NB4 (cell line): ENCODE measurements at regions not wholly inside any gene's neighbourhood (a gene's known extent, or its start where the extent isn't known, plus 50 kb on each side); places are given as distances from the start of the nearest gene placed in this dataset.

Experiments
- DNase-seq: peaks from one replicate; pipeline ENCODE4 v3.0.0; 2010; ENCODE audit warnings: low read depth
- H3K4me3 ChIP-seq: one replicate; pipeline ENCODE4 v1.5.1; 2011; ENCODE audit warnings: mild to moderate bottlenecking, low read depth, low read length, moderate library complexity
- CTCF ChIP-seq: IDR thresholded peaks from one replicate; pipeline ENCODE4 v1.5.1; 2012; ENCODE audit warnings: low read depth, low read length
- MAX ChIP-seq: IDR thresholded peaks from 2 replicates; pipeline ENCODE4 v1.6.1; 2011; ENCODE audit warnings: low read depth, low read length
- MYC ChIP-seq: IDR thresholded peaks from 2 replicates; pipeline ENCODE4 v1.6.1; 2011; ENCODE audit warnings: low read depth, low read length
- POLR2A ChIP-seq: IDR thresholded peaks from 2 replicates; pipeline ENCODE4 v1.6.1; 2011; ENCODE audit warnings: mild to moderate bottlenecking; ENCODE audit not compliant: insufficient read length; ENCODE audit errors: extremely low read depth

GRCh38 chr9:99345942-99346341 is 123.9 kb downstream of the SEC61B start:
- no peak for DNase-seq
- H3K4me3 ChIP-seq = no peak overlapping the region
- TF ChIP-seq MYC = no peak
- TF ChIP-seq MAX = no peak
- no peak for TF ChIP-seq CTCF
- TF ChIP-seq POLR2A = no peak

- no peak overlapping the region for H3K4me3 ChIP-seq
- DNase-seq = no peak
- TF ChIP-seq POLR2A (no peak), CTCF (no peak), MYC (no peak), MAX (no peak)
These were observed 125.5 kb downstream of the SEC61B start for GRCh38 chr9:99347568-99347967.

GRCh38 chr9:99348289-99348688 is 126.2 kb downstream of the SEC61B start:
- no peak overlapping the region for H3K4me3 ChIP-seq
- DNase-seq = no peak
- TF ChIP-seq POLR2A = no peak
- TF ChIP-seq MYC = no peak
- TF ChIP-seq MAX = no peak
- no peak for TF ChIP-seq CTCF

- no peak overlapping the region for H3K4me3 ChIP-seq
- TF ChIP-seq MAX = no peak
- no peak for DNase-seq
These were observed 127.8 kb downstream of the SEC61B start for GRCh38 chr9:99349870-99350269.

- DNase-seq = no peak
- H3K4me3 ChIP-seq = no peak overlapping the region
- TF ChIP-seq CTCF (no peak), MYC (no peak), POLR2A (no peak), MAX (no peak)
These were observed 128.4 kb downstream of the SEC61B start for GRCh38 chr9:99350461-99350860.

GRCh38 chr9:99351647-99352046 is 129.6 kb downstream of the SEC61B start:
- TF ChIP-seq CTCF (no peak), MYC (no peak), POLR2A (no peak), MAX (no peak)
- no peak for DNase-seq
- no peak overlapping the region for H3K4me3 ChIP-seq
